ENCODE measurements at regions not wholly inside any gene's neighbourhood (a gene's known extent, or its start where the extent isn't known, plus 50 kb on each side); places are given as distances from the start of the nearest gene placed in this dataset.
"Not testable (repeated sequence)": the region's sequence is repeated elsewhere in the genome, so short reads cannot be mapped to it uniquely, and the experiment has no call there.

- DNase-seq (ENCODE audit: low read depth, low spot score): no peak
- no peak overlapping the region for H3K27ac ChIP-seq
Measured at GRCh38 chr2:223176970-223177369, 125.0 kb downstream of the KCNE4 start.

- DNase-seq (ENCODE audit: low read depth, low spot score): no peak
- no peak overlapping the region for H3K27ac ChIP-seq
Measured at GRCh38 chr2:223180463-223180862, 128.5 kb downstream of the KCNE4 start.

GRCh38 chr2:223181561-223181960, 129.6 kb downstream of the KCNE4 start:
- no peak overlapping the region for H3K27ac ChIP-seq

GRCh38 chr2:223182356-223182755, 130.4 kb downstream of the KCNE4 start:
- DNase-seq (ENCODE audit: low read depth, low spot score): no peak
- H3K27ac ChIP-seq: no peak overlapping the region

More at GRCh38 chr2:223181561-223181960, 129.6 kb downstream of the KCNE4 start:
- no peak for DNase-seq (ENCODE audit: low read depth, low spot score)

GRCh38 chr2:223185638-223186037, 133.6 kb downstream of the KCNE4 start:
- no peak for DNase-seq (ENCODE audit: low read depth, low spot score)
- H3K27ac ChIP-seq: no peak overlapping the region

GRCh38 chr2:223187256-223187655, 135.3 kb downstream of the KCNE4 start:
- no peak overlapping the region for H3K27ac ChIP-seq
- DNase-seq (ENCODE audit: low read depth, low spot score): no peak

GRCh38 chr2:223190561-223191206, 138.7 kb downstream of the KCNE4 start:
- not testable (repeated sequence) for H3K27ac ChIP-seq; DNase-seq (ENCODE audit: low read depth, low spot score)

- DNase-seq (ENCODE audit: low read depth, low spot score): no peak
- H3K27ac ChIP-seq: no peak overlapping the region
Measured at GRCh38 chr2:223196331-223196730, 144.3 kb downstream of the KCNE4 start.

GRCh38 chr2:223197046-223197445, 145.1 kb downstream of the KCNE4 start:
- no peak for DNase-seq (ENCODE audit: low read depth, low spot score)

GRCh38 chr2:223199531-223200515, 147.8 kb downstream of the KCNE4 start:
- H3K27ac ChIP-seq: no peak overlapping the region
- no peak for DNase-seq (ENCODE audit: low read depth, low spot score)

More at GRCh38 chr2:223197046-223197445, 145.1 kb downstream of the KCNE4 start:
- no peak overlapping the region for H3K27ac ChIP-seq

- no peak overlapping the region for H3K27ac ChIP-seq
- DNase-seq (ENCODE audit: low read depth, low spot score): no peak
Measured at GRCh38 chr2:223203971-223204929, 152.3 kb downstream of the KCNE4 start.

- no peak overlapping the region for H3K27ac ChIP-seq
- no peak for DNase-seq (ENCODE audit: low read depth, low spot score)
Measured at GRCh38 chr2:223210489-223210888, 158.5 kb downstream of the KCNE4 start.

GRCh38 chr2:223214394-223215253, 162.6 kb downstream of the KCNE4 start:
- no peak overlapping the region for H3K27ac ChIP-seq
- DNase-seq (ENCODE audit: low read depth, low spot score): no peak

GRCh38 chr2:223215254-223215516, 163.2 kb downstream of the KCNE4 start:
- no peak for DNase-seq (ENCODE audit: low read depth, low spot score)
- H3K27ac ChIP-seq: no peak overlapping the region

- no peak overlapping the region for H3K27ac ChIP-seq
- DNase-seq (ENCODE audit: low read depth, low spot score): no peak
Measured at GRCh38 chr2:223217373-223217772, 165.4 kb downstream of the KCNE4 start.

GRCh38 chr2:223218587-223219178, 166.7 kb downstream of the KCNE4 start:
- H3K27ac ChIP-seq: no peak overlapping the region
- DNase-seq (ENCODE audit: low read depth, low spot score): no peak

GRCh38 chr2:223219872-223220657, 168.1 kb downstream of the KCNE4 start:
- no peak for DNase-seq (ENCODE audit: low read depth, low spot score)
- H3K27ac ChIP-seq: no peak overlapping the region

GRCh38 chr2:223220658-223220925, 168.6 kb downstream of the KCNE4 start:
- H3K27ac ChIP-seq: no peak overlapping the region
- DNase-seq (ENCODE audit: low read depth, low spot score): no peak
